ENCODE measurements at regions not wholly inside any gene's neighbourhood (a gene's known extent, or its start where the extent isn't known, plus 50 kb on each side); places are given as distances from the start of the nearest gene placed in this dataset.
A peak's percentile ranks its signal among the peaks of the same experiment; 100 is the strongest.
"Not testable (repeated sequence)": the region's sequence is repeated elsewhere in the genome, so short reads cannot be mapped to it uniquely, and the experiment has no call there.

DNA sequence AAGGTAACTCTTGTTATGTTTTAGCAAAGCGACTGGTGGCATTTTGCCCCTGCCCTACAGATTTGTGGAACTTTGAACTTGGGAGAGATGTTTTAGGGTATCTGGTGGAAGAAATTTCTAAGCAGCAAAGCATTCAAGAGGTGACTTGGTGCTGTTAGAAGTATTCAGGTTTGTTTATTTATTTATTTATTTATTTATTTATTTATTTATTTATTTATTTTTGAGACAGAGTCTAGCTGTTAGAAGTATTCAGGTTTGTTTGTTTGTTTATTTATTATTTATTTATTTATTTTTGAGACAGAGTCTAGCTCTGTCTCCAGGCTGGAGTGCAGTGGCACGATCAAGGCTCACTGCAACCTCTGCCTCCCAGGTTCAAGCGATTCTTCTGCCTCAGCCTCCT lies 89.8 kb upstream of the DDHD1 start:
- not testable (repeated sequence) for H3K36me3 ChIP-seq (ENCODE audit: control insufficient read depth, insufficient read depth, low read length); H3K27me3 ChIP-seq (ENCODE audit: control insufficient read depth, insufficient read depth, low read length); H3K27ac ChIP-seq (ENCODE audit: low read length); H3K4me3 ChIP-seq (ENCODE audit: low read length); H3K4me1 ChIP-seq (ENCODE audit: control insufficient read depth, insufficient read depth, low read length); H3K9me3 ChIP-seq (ENCODE audit: control insufficient read depth, low read depth, low read length); DNase-seq
- no CpG with 5 or more reads among the region's 3 CpGs for WGBS (ENCODE audit: insufficient coverage, low lambda C conversion rate)

DNA sequence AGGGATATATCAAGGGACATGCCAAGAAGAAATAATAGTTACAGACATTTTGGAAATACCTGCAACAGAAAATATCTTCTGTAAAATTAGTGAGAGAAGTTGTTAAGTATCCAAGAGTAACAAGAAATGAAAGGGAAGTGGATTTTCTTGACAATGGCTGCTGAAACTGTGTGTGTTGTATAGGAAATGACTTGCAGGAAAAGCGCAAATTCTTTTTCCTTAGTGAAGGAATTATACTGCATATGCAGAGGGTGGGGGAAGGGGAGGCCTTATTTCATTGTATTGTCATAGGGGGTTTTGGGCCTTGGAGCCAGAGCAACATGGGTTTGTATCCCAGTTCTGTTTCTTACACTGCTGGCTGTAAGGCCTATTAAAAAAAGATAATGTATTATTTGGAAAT lies 84.4 kb upstream of the DDHD1 start:
- Histone ChIP-seq H3K9me3 (ENCODE audit: control insufficient read depth, low read depth, low read length) (no peaks in the 10 kb centered on the region), H3K36me3 (ENCODE audit: control insufficient read depth, insufficient read depth, low read length) (no peaks in the 10 kb centered on the region), H3K27me3 (ENCODE audit: control insufficient read depth, insufficient read depth, low read length) (no peaks in the 10 kb centered on the region), H3K27ac (ENCODE audit: low read length) (no peak overlapping the region), H3K4me1 (ENCODE audit: control insufficient read depth, insufficient read depth, low read length) (no peaks in the 10 kb centered on the region), H3K4me3 (ENCODE audit: low read length) (no peak overlapping the region)
- DNase-seq: no peak
- no CpG with 5 or more reads among the region's 1 CpG for WGBS (ENCODE audit: insufficient coverage, low lambda C conversion rate)

DNA sequence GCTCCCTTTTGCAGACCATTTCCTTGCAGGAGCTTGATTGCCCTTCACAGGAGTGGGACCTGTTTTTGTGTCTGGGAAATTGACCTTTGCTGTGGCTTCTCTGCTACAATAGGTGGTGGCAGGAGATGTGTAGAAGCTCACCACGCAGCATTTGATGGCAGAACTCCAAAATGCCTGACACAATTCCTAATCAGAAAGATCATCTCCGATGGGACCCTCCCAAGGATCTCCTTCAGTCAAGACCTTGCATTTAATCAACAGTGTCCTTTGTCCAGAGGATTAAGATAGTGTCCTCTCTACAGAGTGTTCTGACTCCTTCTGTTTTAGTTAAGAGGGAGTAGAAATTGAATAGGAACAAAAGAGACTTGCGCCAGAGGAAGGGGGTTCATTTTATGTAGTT lies 83.6 kb upstream of the DDHD1 start:
- WGBS (ENCODE audit: insufficient coverage, low lambda C conversion rate): 88% methylated on average over 1 of the region's 3 CpGs
- DNase-seq: no peak

DNA sequence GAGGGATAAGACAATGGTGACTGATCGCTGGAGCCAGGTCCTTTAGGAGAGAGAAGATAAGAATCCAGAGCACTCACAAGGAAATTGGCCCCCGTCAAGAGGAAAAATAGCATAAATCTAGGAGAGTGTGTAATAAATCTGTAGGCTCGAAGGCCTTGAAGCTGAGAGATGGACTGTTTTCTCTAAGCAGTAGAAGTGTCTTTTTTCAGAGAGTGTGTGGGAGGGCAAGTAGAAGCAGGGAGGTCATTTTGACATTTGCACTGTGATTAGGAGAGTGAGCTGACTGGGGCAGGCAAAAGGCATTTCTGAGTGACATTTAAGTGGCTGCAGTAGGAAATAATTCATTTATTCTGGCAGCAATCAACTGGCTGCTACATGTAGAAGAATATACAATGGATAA lies 78.0 kb upstream of the DDHD1 start:
- H3K4me3 ChIP-seq (ENCODE audit: low read length): no peak overlapping the region
- no peaks in the 10 kb centered on the region for H3K9me3 ChIP-seq (ENCODE audit: control insufficient read depth, low read depth, low read length)
- DNase-seq: no peak
- WGBS (ENCODE audit: insufficient coverage, low lambda C conversion rate): 13% methylated on average over 1 of the region's 3 CpGs
- no peak overlapping the region for H3K27ac ChIP-seq (ENCODE audit: low read length)
- no peaks in the 10 kb centered on the region for H3K27me3 ChIP-seq (ENCODE audit: control insufficient read depth, insufficient read depth, low read length)
- no peaks in the 10 kb centered on the region for H3K36me3 ChIP-seq (ENCODE audit: control insufficient read depth, insufficient read depth, low read length)
- H3K4me1 ChIP-seq (ENCODE audit: control insufficient read depth, insufficient read depth, low read length): no peaks in the 10 kb centered on the region

More for the DNA sequence above, 83.6 kb upstream of the DDHD1 start:
- H3K36me3 ChIP-seq (ENCODE audit: control insufficient read depth, insufficient read depth, low read length): no peaks in the 10 kb centered on the region
- no peaks in the 10 kb centered on the region for H3K4me1 ChIP-seq (ENCODE audit: control insufficient read depth, insufficient read depth, low read length)
- H3K4me3 ChIP-seq (ENCODE audit: low read length): no peak overlapping the region
- H3K27ac ChIP-seq (ENCODE audit: low read length): no peak overlapping the region
- H3K27me3 ChIP-seq (ENCODE audit: control insufficient read depth, insufficient read depth, low read length): no peaks in the 10 kb centered on the region
- no peaks in the 10 kb centered on the region for H3K9me3 ChIP-seq (ENCODE audit: control insufficient read depth, low read depth, low read length)

DNA sequence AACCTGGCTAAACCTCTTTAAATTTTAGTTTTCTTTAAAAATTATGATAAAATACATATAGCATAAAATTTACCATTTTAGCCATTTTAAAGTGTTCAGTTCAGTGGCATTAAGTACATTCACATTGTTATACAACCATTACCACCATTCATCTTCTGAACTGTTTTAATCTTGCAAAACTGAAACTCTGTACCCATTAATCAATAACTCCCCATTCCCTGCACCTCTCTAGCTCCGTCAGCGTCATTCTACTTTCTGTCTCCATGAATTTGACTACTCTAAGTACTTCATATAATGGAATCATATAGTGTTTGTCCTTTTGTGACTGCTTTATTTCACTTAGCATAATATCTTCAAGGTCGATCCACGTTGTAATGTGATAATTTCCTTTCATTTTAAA lies 75.8 kb upstream of the DDHD1 start:
- Histone ChIP-seq H3K4me3 (ENCODE audit: low read length) (no peak overlapping the region), H3K36me3 (ENCODE audit: control insufficient read depth, insufficient read depth, low read length) (no peaks in the 10 kb centered on the region), H3K4me1 (ENCODE audit: control insufficient read depth, insufficient read depth, low read length) (no peaks in the 10 kb centered on the region), H3K9me3 (ENCODE audit: control insufficient read depth, low read depth, low read length) (no peaks in the 10 kb centered on the region), H3K27ac (ENCODE audit: low read length) (no peak overlapping the region), H3K27me3 (ENCODE audit: control insufficient read depth, insufficient read depth, low read length) (no peaks in the 10 kb centered on the region)
- no peak for DNase-seq
- 67% methylated on average over 4 of the region's 4 CpGs for WGBS (ENCODE audit: insufficient coverage, low lambda C conversion rate)

DNA sequence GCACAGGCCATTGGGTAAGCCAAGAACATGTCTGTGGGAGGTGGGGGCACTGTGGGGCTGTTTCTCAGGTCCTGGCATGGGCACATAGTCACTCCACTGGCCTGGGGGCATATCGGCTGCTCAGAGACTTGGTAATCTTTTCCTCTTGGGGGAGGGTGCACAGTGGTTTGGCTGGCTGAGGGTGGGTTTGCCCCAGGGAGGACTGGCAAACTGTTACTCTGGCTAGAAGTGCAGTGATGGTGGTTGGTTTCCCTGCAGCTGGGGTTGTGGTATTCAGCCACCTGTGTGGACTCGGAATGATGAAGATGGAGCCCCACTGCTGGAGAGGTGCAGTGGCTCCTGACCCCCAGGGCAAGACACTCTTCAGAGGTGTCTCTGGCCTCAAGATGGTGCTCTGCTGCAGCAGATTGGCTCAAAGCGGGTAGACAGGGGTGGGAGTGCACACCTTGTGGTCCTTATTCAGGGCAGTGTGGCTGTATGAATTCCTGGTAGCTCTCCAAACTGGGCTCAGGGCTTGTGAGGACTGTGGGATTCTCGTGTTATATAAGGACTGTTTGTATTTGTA lies 74.1 kb upstream of the DDHD1 start:
- WGBS (ENCODE audit: insufficient coverage, low lambda C conversion rate): no CpG with 5 or more reads among the region's 4 CpGs
- no peaks in the 10 kb centered on the region for H3K9me3 ChIP-seq (ENCODE audit: control insufficient read depth, low read depth, low read length)
- no peak overlapping the region for H3K27ac ChIP-seq (ENCODE audit: low read length)

DNA sequence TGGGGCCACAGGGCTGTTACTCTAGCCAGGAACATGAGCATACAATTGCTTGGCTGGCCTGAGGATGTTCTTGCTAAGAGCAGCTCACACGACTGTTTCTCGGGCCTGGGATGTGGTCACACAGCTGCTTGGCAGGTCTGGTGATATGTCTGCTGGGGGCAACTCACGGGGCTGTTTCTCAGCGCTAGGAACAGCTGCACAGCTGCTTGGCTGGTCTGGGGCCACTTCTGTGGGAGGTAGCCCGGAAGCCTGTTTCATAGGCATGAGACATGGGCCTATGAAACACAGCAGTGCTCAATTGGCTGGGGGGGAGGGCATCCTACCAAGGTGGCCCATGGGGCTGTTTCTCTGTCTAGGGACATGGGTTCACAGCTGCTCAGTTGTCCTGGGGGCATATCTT lies 73.4 kb upstream of the DDHD1 start:
- Histone ChIP-seq H3K27me3 (ENCODE audit: control insufficient read depth, insufficient read depth, low read length) (no peaks in the 10 kb centered on the region), H3K36me3 (ENCODE audit: control insufficient read depth, insufficient read depth, low read length) (no peaks in the 10 kb centered on the region), H3K9me3 (ENCODE audit: control insufficient read depth, low read depth, low read length) (no peaks in the 10 kb centered on the region), H3K4me3 (ENCODE audit: low read length) (no peak overlapping the region), H3K27ac (ENCODE audit: low read length) (no peak overlapping the region), H3K4me1 (ENCODE audit: control insufficient read depth, insufficient read depth, low read length) (no peaks in the 10 kb centered on the region)
- no peak for DNase-seq
- no CpG with 5 or more reads among the region's 5 CpGs for WGBS (ENCODE audit: insufficient coverage, low lambda C conversion rate)

More for the DNA sequence above, 74.1 kb upstream of the DDHD1 start:
- no peaks in the 10 kb centered on the region for H3K27me3 ChIP-seq (ENCODE audit: control insufficient read depth, insufficient read depth, low read length)
- H3K4me3 ChIP-seq (ENCODE audit: low read length): no peak overlapping the region
- H3K36me3 ChIP-seq (ENCODE audit: control insufficient read depth, insufficient read depth, low read length): no peaks in the 10 kb centered on the region
- DNase-seq: no peak
- no peaks in the 10 kb centered on the region for H3K4me1 ChIP-seq (ENCODE audit: control insufficient read depth, insufficient read depth, low read length)

DNA sequence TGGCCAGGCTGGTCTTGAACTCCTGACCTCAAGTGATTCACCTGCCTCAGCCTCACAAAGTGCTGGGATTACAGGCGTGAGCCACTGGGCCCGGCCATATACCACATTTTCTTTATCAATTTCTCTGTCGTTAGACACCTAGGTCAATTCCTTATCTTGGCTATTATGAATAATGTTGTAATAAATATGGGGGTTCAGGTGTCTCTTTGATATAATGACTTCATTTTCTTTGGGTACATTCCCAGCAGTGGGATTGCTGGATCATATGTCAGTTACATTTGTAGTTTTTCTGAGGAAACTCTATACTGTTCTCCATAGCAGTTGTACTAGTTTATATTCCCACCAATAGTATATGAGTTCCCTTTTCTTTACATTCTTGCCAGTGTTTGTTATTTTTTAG lies 67.8 kb upstream of the DDHD1 start:
- Histone ChIP-seq H3K4me3 (ENCODE audit: low read length) (no peak overlapping the region), H3K9me3 (ENCODE audit: control insufficient read depth, low read depth, low read length) (no peaks in the 10 kb centered on the region), H3K27me3 (ENCODE audit: control insufficient read depth, insufficient read depth, low read length) (no peaks in the 10 kb centered on the region), H3K27ac (ENCODE audit: low read length) (no peak overlapping the region), H3K4me1 (ENCODE audit: control insufficient read depth, insufficient read depth, low read length) (no peaks in the 10 kb centered on the region), H3K36me3 (ENCODE audit: control insufficient read depth, insufficient read depth, low read length) (no peaks in the 10 kb centered on the region)
- no CpG with 5 or more reads among the region's 3 CpGs for WGBS (ENCODE audit: insufficient coverage, low lambda C conversion rate)
- no peak for DNase-seq

DNA sequence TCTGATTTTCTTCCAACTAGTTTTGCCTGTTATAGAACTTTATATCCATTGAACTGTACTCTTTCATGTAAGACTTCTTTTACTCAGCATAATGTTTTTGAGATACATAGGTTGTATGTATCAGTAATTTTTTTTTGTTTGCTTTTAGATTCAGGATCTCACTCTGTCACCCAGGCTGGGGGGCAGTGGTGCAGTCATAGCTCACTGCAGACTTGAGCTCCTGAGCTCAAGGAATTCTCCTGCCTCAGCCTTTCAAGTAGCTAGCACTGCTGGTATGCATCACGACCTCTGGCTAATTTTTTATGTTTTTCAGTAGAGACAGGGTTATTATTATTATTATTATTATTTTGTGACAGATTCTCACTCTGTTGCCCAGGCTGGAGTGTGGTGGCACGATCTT lies 65.0 kb upstream of the DDHD1 start:
- Histone ChIP-seq H3K27ac (ENCODE audit: low read length) (no peak overlapping the region), H3K4me3 (ENCODE audit: low read length) (peak overlapping the region; percentile 48), H3K9me3 (ENCODE audit: control insufficient read depth, low read depth, low read length) (no peaks in the 10 kb centered on the region), H3K27me3 (ENCODE audit: control insufficient read depth, insufficient read depth, low read length) (no peaks in the 10 kb centered on the region), H3K36me3 (ENCODE audit: control insufficient read depth, insufficient read depth, low read length) (no peaks in the 10 kb centered on the region), H3K4me1 (ENCODE audit: control insufficient read depth, insufficient read depth, low read length) (no peaks in the 10 kb centered on the region)
- no CpG with 5 or more reads among the region's 2 CpGs for WGBS (ENCODE audit: insufficient coverage, low lambda C conversion rate)
- no peak for DNase-seq

DNA sequence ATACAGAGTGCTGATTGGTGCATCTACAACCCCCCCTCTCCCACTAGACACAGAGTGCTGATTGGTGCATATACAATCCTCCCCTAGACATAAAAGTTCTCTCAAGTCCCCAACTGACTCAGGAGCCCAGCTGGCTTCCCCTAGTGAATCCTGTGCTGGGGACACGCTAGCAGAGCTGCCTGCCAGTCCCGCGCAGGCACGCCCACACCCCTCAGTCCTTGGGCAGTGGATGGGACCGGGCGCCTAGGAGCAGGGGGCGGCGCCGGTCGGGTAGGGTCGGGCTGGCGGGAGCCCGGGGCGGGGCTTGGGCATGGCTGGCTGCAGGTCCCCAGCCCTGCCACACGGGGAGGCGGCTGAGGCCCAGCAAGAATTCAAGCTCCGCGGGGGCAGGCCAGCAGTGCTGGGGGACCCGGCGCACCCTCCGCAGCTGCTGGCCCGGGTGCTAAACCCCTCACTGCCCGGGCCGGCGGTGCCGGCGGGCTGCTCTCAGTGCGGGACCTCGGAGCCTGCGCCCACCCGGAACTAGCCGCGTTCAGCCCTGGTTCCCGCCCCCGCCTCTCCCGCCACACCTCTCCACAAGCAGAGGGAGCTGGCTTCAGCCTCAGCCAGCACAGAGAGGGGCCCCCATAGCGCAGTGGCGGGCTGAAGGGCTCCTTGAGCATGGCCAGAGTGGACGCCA lies 64.3 kb upstream of the DDHD1 start:
- Histone ChIP-seq H3K4me3 (ENCODE audit: low read length) (peak overlapping the region; percentile 48), H3K27me3 (ENCODE audit: control insufficient read depth, insufficient read depth, low read length) (no peaks in the 10 kb centered on the region), H3K27ac (ENCODE audit: low read length) (no peak overlapping the region), H3K36me3 (ENCODE audit: control insufficient read depth, insufficient read depth, low read length) (no peaks in the 10 kb centered on the region), H3K4me1 (ENCODE audit: control insufficient read depth, insufficient read depth, low read length) (no peaks in the 10 kb centered on the region), H3K9me3 (ENCODE audit: control insufficient read depth, low read depth, low read length) (no peaks in the 10 kb centered on the region)
- DNase-seq: peak; percentile 48 to 86
- WGBS (ENCODE audit: insufficient coverage, low lambda C conversion rate): no CpG with 5 or more reads among the region's 39 CpGs

DNA sequence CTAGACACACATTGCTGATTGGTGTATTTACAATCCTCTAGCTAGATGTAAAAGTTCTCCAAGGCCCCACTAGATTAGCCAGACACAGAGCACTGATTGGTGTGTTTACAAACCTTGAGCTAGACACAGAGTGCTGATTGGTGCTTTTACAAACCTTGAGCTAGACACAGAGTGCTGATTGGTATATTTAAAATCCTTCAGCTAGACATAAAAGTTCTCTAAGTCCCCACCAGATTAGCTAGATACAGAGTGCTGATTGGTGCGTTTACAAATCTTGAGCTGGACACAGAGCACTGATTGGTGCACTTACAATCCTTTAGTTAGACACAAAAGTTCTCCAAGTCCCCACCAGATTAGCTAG lies 63.8 kb upstream of the DDHD1 start:
- H3K36me3 ChIP-seq (ENCODE audit: control insufficient read depth, insufficient read depth, low read length); DNase-seq; H3K4me1 ChIP-seq (ENCODE audit: control insufficient read depth, insufficient read depth, low read length); H3K27me3 ChIP-seq (ENCODE audit: control insufficient read depth, insufficient read depth, low read length); H3K9me3 ChIP-seq (ENCODE audit: control insufficient read depth, low read depth, low read length); H3K27ac ChIP-seq (ENCODE audit: low read length): not testable (repeated sequence)
- H3K4me3 ChIP-seq (ENCODE audit: low read length): peak overlapping the region; percentile 48
- WGBS (ENCODE audit: insufficient coverage, low lambda C conversion rate): no CpG with 5 or more reads among the region's 1 CpG
